ENCODE measurements at regions not wholly inside any gene's neighbourhood (a gene's known extent, or its start where the extent isn't known, plus 50 kb on each side); places are given as distances from the start of the nearest gene placed in this dataset.
A peak's percentile ranks its signal among the peaks of the same experiment; 100 is the strongest.

DNA sequence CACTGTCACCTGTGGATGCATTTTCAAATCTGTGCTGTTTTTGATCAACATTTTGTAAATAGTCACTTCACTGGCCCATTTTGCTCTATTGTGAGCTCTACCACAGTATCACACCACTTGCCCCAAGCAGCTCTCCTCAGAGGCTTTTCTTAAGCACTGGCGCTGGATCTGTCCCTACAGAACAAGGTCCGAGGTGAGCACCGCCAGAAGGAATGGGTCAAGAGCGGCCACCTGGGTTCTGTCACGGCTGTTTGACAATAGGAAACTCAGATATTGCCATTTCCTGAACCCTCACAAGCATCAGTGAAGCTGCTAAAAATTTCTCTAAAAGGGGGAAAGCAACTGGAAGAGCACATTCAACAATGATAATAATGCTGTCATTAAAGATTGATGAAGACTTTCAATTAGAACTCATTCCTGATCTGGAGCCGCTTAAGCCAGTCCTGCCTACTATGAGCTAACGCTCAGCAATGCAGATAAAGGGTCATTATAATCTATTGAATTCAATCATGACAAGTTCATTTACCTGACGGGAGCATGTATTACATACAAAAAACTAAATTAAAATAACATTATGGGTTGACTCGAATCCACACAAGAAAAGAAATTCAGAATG, 514.0 kb downstream of the GALR1 start:
- H3K4me3 ChIP-seq (ENCODE audit: low read depth, low read length): no peak overlapping the region
- no peak for DNase-seq (ENCODE audit: low read depth)
- TF ChIP-seq MYC (IDR thresholded peaks at IDR 0.05; ENCODE audit: low read depth, low read length): no peak
- no peak for TF ChIP-seq POLR2A (IDR thresholded peaks at IDR 0.05; ENCODE audit: extremely low read depth, insufficient read length)
- TF ChIP-seq, protein P1, sequence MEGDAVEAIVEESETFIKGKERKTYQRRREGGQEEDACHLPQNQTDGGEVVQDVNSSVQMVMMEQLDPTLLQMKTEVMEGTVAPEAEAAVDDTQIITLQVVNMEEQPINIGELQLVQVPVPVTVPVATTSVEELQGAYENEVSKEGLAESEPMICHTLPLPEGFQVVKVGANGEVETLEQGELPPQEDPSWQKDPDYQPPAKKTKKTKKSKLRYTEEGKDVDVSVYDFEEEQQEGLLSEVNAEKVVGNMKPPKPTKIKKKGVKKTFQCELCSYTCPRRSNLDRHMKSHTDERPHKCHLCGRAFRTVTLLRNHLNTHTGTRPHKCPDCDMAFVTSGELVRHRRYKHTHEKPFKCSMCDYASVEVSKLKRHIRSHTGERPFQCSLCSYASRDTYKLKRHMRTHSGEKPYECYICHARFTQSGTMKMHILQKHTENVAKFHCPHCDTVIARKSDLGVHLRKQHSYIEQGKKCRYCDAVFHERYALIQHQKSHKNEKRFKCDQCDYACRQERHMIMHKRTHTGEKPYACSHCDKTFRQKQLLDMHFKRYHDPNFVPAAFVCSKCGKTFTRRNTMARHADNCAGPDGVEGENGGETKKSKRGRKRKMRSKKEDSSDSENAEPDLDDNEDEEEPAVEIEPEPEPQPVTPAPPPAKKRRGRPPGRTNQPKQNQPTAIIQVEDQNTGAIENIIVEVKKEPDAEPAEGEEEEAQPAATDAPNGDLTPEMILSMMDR (IDR thresholded peaks at IDR 0.05; ENCODE audit: low read depth, low read length): no peak
- no peak for TF ChIP-seq MAX (IDR thresholded peaks at IDR 0.05; ENCODE audit: low read depth, low read length)

DNA sequence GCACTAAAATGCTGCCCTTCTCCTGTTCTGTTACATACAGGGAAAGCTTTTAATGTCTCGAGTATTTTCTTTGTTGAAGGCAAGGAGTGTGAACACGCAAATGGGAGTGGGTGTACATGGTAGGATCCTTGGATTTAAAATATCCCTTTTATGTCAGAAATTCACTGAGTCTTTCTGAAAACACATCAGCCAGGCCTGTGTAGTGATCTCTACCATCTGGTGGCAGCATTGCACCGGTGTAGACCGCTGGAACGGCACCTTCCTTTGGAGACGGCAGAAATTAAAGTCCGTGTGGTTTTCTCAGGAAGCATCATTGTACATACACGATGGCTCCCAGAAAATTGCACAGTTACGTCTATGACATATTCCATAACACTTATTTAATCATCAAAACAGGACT, 515.8 kb downstream of the GALR1 start:
- peak; percentile 58 for DNase-seq (ENCODE audit: low read depth)
- H3K4me3 ChIP-seq (ENCODE audit: low read depth, low read length): no peak overlapping the region
- TF ChIP-seq, protein P1 (IDR thresholded peaks at IDR 0.05; ENCODE audit: low read depth, low read length): peak; percentile 47
- TF ChIP-seq MAX (IDR thresholded peaks at IDR 0.05; ENCODE audit: low read depth, low read length) (no peak), MYC (IDR thresholded peaks at IDR 0.05; ENCODE audit: low read depth, low read length) (no peak), POLR2A (IDR thresholded peaks at IDR 0.05; ENCODE audit: extremely low read depth, insufficient read length) (no peak)

GRCh38 chr18:77766421-77766820, 516.8 kb downstream of the GALR1 start:
- no peak for DNase-seq (ENCODE audit: low read depth)
- no peak overlapping the region for H3K4me3 ChIP-seq (ENCODE audit: low read depth, low read length)
- TF ChIP-seq MYC (IDR thresholded peaks at IDR 0.05; ENCODE audit: low read depth, low read length) (no peak), POLR2A (IDR thresholded peaks at IDR 0.05; ENCODE audit: extremely low read depth, insufficient read length) (no peak), MAX (IDR thresholded peaks at IDR 0.05; ENCODE audit: low read depth, low read length) (no peak)
- TF ChIP-seq, protein P1 (IDR thresholded peaks at IDR 0.05; ENCODE audit: low read depth, low read length): no peak

- no peak for DNase-seq (ENCODE audit: low read depth)
- no peak for TF ChIP-seq MYC (IDR thresholded peaks at IDR 0.05; ENCODE audit: low read depth, low read length)
- TF ChIP-seq MAX (IDR thresholded peaks at IDR 0.05; ENCODE audit: low read depth, low read length): no peak
- TF ChIP-seq, protein P1 (IDR thresholded peaks at IDR 0.05; ENCODE audit: low read depth, low read length): no peak
- TF ChIP-seq POLR2A (IDR thresholded peaks at IDR 0.05; ENCODE audit: extremely low read depth, insufficient read length): no peak
- H3K4me3 ChIP-seq (ENCODE audit: low read depth, low read length): no peak overlapping the region
Observed at GRCh38 chr18:77772177-77772576, 522.5 kb downstream of the GALR1 start.

- no peak overlapping the region for H3K4me3 ChIP-seq (ENCODE audit: low read depth, low read length)
- DNase-seq (ENCODE audit: low read depth): no peak
- no peak for TF ChIP-seq MYC (IDR thresholded peaks at IDR 0.05; ENCODE audit: low read depth, low read length)
- no peak for TF ChIP-seq MAX (IDR thresholded peaks at IDR 0.05; ENCODE audit: low read depth, low read length)
- TF ChIP-seq, protein P1 (IDR thresholded peaks at IDR 0.05; ENCODE audit: low read depth, low read length): no peak
- TF ChIP-seq POLR2A (IDR thresholded peaks at IDR 0.05; ENCODE audit: extremely low read depth, insufficient read length): no peak
Observed at GRCh38 chr18:77776104-77776503, 526.5 kb downstream of the GALR1 start.
